ENCODE measurements at regions not wholly inside any gene's neighbourhood (a gene's known extent, or its start where the extent isn't known, plus 50 kb on each side); places are given as distances from the start of the nearest gene placed in this dataset.

- H3K4me3 ChIP-seq (ENCODE audit: low read depth, low read length), result no peak overlapping the region
- TF ChIP-seq, protein P1, sequence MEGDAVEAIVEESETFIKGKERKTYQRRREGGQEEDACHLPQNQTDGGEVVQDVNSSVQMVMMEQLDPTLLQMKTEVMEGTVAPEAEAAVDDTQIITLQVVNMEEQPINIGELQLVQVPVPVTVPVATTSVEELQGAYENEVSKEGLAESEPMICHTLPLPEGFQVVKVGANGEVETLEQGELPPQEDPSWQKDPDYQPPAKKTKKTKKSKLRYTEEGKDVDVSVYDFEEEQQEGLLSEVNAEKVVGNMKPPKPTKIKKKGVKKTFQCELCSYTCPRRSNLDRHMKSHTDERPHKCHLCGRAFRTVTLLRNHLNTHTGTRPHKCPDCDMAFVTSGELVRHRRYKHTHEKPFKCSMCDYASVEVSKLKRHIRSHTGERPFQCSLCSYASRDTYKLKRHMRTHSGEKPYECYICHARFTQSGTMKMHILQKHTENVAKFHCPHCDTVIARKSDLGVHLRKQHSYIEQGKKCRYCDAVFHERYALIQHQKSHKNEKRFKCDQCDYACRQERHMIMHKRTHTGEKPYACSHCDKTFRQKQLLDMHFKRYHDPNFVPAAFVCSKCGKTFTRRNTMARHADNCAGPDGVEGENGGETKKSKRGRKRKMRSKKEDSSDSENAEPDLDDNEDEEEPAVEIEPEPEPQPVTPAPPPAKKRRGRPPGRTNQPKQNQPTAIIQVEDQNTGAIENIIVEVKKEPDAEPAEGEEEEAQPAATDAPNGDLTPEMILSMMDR (IDR thresholded peaks at IDR 0.05; ENCODE audit: low read depth, low read length), result no peak
- H3K4me1 ChIP-seq, result no peaks in the 10 kb centered on the region
- no peak for DNase-seq
- H3K9me3 ChIP-seq, result no peaks in the 10 kb centered on the region
- no peaks in the 10 kb centered on the region for H3K27me3 ChIP-seq
- H3K36me3 ChIP-seq, result no peaks in the 10 kb centered on the region
Observed at GRCh38 chr9:115694014-115694413, 459.6 kb upstream of the PAPPA start.

- no peak for DNase-seq
- H3K9me3 ChIP-seq, result no peaks in the 10 kb centered on the region
- H3K27me3 ChIP-seq, result no peaks in the 10 kb centered on the region
- no peaks in the 10 kb centered on the region for H3K4me1 ChIP-seq
- H3K4me3 ChIP-seq (ENCODE audit: low read depth, low read length), result no peak overlapping the region
- TF ChIP-seq, protein P1 (IDR thresholded peaks at IDR 0.05; ENCODE audit: low read depth, low read length), result no peak
- no peaks in the 10 kb centered on the region for H3K36me3 ChIP-seq
Observed at GRCh38 chr9:115694991-115695390, 458.6 kb upstream of the PAPPA start.

DNA sequence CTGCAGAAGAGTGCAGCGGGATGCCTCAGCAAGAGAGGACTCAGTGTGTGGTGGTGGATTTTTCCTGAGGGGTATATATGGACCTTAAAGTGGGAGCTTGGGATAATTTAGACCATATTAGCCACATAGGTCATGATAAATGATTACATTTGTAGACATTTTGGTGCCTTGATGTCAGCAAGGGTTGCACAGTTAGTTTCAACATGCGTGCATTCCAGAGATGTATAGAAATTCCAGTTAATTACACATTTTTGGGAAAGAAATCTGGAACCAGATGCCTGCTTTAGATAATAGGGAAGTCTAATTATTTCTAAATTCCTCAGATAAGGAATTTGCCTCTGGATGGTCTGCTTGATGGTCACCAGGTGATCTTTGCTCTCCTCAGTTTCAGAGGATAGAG lies 440.6 kb upstream of the PAPPA start:
- no peak for DNase-seq
- Histone ChIP-seq H3K27me3 (no peaks in the 10 kb centered on the region), H3K36me3 (no peaks in the 10 kb centered on the region), H3K9me3 (no peaks in the 10 kb centered on the region), H3K4me1 (no peaks in the 10 kb centered on the region), H3K4me3 (ENCODE audit: low read depth, low read length) (no peak overlapping the region)
- TF ChIP-seq, protein P1 (IDR thresholded peaks at IDR 0.05; ENCODE audit: low read depth, low read length), result no peak

DNA sequence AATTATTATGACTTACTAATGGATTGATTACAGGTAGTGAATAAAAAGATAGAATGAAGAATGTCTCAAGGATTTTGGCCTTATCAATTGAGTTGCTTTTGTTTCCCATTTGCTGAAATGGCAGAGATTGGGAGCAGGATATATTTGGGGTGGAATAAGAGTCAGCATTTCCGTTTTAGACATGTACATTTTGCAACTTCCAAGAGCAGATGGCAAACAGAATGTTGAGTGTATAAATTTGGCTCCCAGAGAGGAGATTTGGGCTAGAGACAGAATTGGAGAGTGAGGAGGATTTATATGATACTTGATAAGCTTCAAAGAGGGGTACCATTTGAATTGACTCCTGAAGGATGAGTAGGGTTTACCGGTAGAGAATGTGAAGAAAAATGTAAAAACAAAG lies 437.9 kb upstream of the PAPPA start:
- Histone ChIP-seq H3K36me3 (no peaks in the 10 kb centered on the region), H3K27me3 (no peaks in the 10 kb centered on the region)
- TF ChIP-seq, protein P1 (IDR thresholded peaks at IDR 0.05; ENCODE audit: low read depth, low read length), result no peak

GRCh38 chr9:115717298-115717697 lies 436.3 kb upstream of the PAPPA start:
- DNase-seq, result no peak
- Histone ChIP-seq H3K4me3 (ENCODE audit: low read depth, low read length) (no peak overlapping the region), H3K27me3 (no peaks in the 10 kb centered on the region), H3K9me3 (no peaks in the 10 kb centered on the region), H3K36me3 (no peaks in the 10 kb centered on the region), H3K4me1 (no peaks in the 10 kb centered on the region)
- TF ChIP-seq, protein P1 (IDR thresholded peaks at IDR 0.05; ENCODE audit: low read depth, low read length), result no peak

More for the DNA sequence above, 437.9 kb upstream of the PAPPA start:
- Histone ChIP-seq H3K9me3 (no peaks in the 10 kb centered on the region), H3K4me1 (no peaks in the 10 kb centered on the region), H3K4me3 (ENCODE audit: low read depth, low read length) (no peak overlapping the region)
- no peak for DNase-seq

DNA sequence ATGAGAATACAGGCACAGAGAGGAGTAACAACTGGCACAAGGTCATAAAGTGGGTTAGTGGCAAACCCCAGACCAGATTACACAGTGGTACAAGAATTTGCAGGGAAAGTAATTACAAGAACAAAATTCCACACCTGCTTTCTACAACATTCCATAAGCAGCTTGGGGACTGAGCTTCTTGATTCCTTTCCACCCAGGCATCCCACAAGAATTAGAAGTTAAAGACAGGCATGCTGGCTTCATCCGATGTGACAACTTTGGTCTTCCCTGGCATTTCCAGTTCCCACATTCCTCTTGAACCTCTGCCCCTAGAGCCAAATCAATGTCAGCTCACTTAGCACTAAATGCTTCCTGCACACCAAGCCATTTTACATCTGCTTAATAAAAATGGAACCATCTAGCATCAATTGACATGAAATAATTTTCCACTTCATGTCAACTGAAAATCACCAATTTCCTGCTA lies 435.8 kb upstream of the PAPPA start:
- Histone ChIP-seq H3K36me3 (no peaks in the 10 kb centered on the region), H3K4me1 (no peaks in the 10 kb centered on the region), H3K9me3 (no peaks in the 10 kb centered on the region), H3K4me3 (ENCODE audit: low read depth, low read length) (no peak overlapping the region), H3K27me3 (no peaks in the 10 kb centered on the region)
- TF ChIP-seq, protein P1 (IDR thresholded peaks at IDR 0.05; ENCODE audit: low read depth, low read length), result no peak
- no peak for DNase-seq
